ENCODE measurements at regions not wholly inside any gene's neighbourhood (a gene's known extent, or its start where the extent isn't known, plus 50 kb on each side); places are given as distances from the start of the nearest gene placed in this dataset.

- POLR2A ChIA-PET: no interaction called here
- CTCF ChIA-PET: interaction anchor here (1.1 to 1.8 kb wide), 5 partner anchors 147 to 189 kb away, joined by 3 to 7 read pairs (median 5); no protein-coding TSS in a partner anchor
- TF ChIP-seq USF2 (IDR thresholded peaks at IDR 0.05; ENCODE audit: borderline replicate concordance, low read depth, low read length) (no peak), RBBP5 (conservative IDR thresholded peaks at IDR 0.05) (no peak), E2F8 (IDR thresholded peaks at IDR 0.05; ENCODE audit: low read depth, partially characterized antibody) (no peak), E4F1 (IDR thresholded peaks at IDR 0.05; ENCODE audit: borderline replicate concordance, partially characterized antibody) (no peak), SREBF1 (IDR thresholded peaks at IDR 0.05; ENCODE audit: low read length) (no peak), SMARCA5 (IDR thresholded peaks at IDR 0.05) (no peak), PML (IDR thresholded peaks at IDR 0.05; ENCODE audit: low read length) (no peak), ZBTB33 (IDR thresholded peaks at IDR 0.05) (no peak), USF1 (IDR thresholded peaks at IDR 0.05; ENCODE audit: borderline replicate concordance, extremely low read length, insufficient read depth, low read depth, low read length) (no peak), ZBTB4 (CRISPR knock-in tag; IDR thresholded peaks at IDR 0.05) (no peak), SUZ12 (IDR thresholded peaks at IDR 0.05; ENCODE audit: unreplicated experiment) (no peak)
Measured at GRCh38 chr10:117685431-117685830, 142.9 kb downstream of the EMX2 start.

More at GRCh38 chr10:117685431-117685830, 142.9 kb downstream of the EMX2 start:
- Histone ChIP-seq H3K9ac (ENCODE audit: control insufficient read depth, insufficient read depth, low read length) (no peak overlapping the region), H3K36me3 (ENCODE audit: control insufficient read depth in 2 of 2, insufficient read depth in 2 of 2, low read length in 1 of 2) (no peaks in the 10 kb centered on the region), H3K4me1 (ENCODE audit: control insufficient read depth, insufficient read depth, low read length) (no peaks in the 10 kb centered on the region), H3K4me3 (no peak overlapping the region), H3K27ac (ENCODE audit: control insufficient read depth, insufficient read depth) (no peak overlapping the region), H3K4me2 (ENCODE audit: control insufficient read depth, insufficient read depth) (no peak overlapping the region), H2AFZ (ENCODE audit: control insufficient read depth, low read depth, low read length) (no peak overlapping the region), H4K20me1 (ENCODE audit: control insufficient read depth, insufficient read depth) (no peaks in the 10 kb centered on the region), H3K27me3 (replicated peaks in 1 of 2; ENCODE audit: control insufficient read depth in 2 of 2, insufficient read depth in 2 of 2, low read length in 1 of 2) (peaks cover 0 to 12% of the 10 kb centered on the region in 2 experiments; a peak in 1 of 4 replicates), H3K9me3 (replicated peaks; ENCODE audit: control insufficient read depth, insufficient read depth, low read length) (no peaks in the 10 kb centered on the region), H3K79me2 (ENCODE audit: control insufficient read depth, insufficient read depth, low read length) (no peaks in the 10 kb centered on the region)
- intact Hi-C loops (cut with micrococcal nuclease; ENCODE audit: unreplicated experiment): loop anchor here (10.0 kb wide), 1 partner anchor 141 kb away; the partner anchor contains the start of gene EMX2
- BruUV-seq (replicated peaks): no TSS peak
- WGBS (ENCODE audit: insufficient coverage, insufficient replicate concordance, low lambda C conversion rate, missing lambda C conversion rate): 39% methylated on average over 3 of the region's 3 CpGs
- in situ Hi-C loops (cut with MboI): no loop called here
- no peak for FAIRE-seq
- no peak; the same call in 2 of the 3 replicates for ATAC-seq
- ChIA-PET SMC1A (ENCODE audit: uncharacterized antibody, unreplicated experiment) (interaction anchor here (1.0 to 2.8 kb wide), 8 partner anchors 12 to 187 kb away, joined by 3 to 10 read pairs (median 4); no protein-coding TSS in a partner anchor), RAD21 (ENCODE audit: unreplicated experiment) (interaction anchor here (3.0 kb wide), 1 partner anchor 188 kb away, joined by 15 read pairs; no protein-coding TSS in a partner anchor)
- no peak for DNase-seq (ENCODE audit: low read depth, low spot score)

All from GM12878 (cell line).